ENCODE measurements at regions not wholly inside any gene's neighbourhood (a gene's known extent, or its start where the extent isn't known, plus 50 kb on each side); places are given as distances from the start of the nearest gene placed in this dataset.

DNA sequence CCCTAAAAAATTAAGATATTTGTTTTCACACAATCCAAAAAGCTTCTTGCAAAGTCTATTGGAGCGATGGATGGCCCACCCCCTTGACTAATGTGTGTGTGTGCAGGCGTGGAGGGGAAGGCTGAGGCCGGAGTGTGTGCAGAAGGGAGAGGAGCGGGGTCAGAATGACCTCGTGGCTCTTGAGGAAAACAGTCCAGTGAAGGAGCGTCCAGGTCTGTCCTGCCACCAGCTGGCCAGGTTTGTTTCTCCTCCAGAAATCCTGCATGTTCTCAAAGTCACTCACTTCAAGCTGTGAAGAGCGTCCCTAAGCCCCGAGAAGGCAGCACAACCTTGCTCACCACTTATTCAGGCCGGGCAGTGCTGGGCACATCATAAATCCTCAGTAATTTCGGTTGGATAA is 69.5 kb upstream of the SSX2IP start:
- DNase-seq, result no peak

DNA sequence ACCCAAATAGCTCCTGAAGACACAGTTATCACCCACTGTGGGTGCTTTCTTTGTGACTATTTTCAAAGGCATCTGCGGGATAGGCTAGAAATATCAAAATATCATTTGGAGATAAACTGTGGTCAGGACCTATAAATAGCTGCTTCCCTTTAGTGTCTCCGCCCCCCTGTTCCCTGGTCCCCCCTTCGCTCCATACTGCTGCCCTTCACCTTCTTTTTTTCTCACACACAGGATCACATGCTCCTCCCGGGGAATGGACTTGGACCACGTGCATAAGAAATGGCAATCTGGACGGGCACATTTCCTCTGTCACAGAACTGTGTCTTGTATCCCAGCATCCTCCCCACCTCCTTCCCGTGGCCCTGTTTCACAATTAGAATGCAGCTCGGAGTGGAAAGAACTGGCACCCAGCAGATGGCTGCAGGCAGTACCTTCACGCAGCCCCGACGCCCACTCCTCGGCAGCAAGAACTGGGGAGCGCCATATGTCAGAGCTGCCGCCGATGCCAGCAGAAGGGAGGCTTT is 68.8 kb upstream of the SSX2IP start:
- DNase-seq, result peak in 1 of 2 donors; percentile 26

DNA sequence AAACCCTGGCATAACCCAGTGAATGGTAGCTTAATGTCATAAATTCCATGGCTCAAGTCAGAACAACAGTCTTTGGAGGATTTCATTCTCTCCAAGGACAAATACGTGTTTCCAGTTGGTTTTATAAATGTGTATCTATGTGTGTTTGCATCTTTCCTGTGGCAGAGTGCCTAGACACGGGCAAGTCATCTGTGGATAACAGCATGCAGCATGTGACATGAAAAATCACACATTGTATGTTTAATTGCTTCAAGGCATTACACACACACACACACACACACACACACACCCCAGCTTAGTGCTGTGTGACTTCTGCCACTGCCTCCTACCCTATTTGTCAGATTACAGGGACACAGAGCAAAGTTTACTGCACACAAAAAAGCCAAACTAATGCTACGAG is 68.2 kb upstream of the SSX2IP start:
- DNase-seq, result no peak

DNA sequence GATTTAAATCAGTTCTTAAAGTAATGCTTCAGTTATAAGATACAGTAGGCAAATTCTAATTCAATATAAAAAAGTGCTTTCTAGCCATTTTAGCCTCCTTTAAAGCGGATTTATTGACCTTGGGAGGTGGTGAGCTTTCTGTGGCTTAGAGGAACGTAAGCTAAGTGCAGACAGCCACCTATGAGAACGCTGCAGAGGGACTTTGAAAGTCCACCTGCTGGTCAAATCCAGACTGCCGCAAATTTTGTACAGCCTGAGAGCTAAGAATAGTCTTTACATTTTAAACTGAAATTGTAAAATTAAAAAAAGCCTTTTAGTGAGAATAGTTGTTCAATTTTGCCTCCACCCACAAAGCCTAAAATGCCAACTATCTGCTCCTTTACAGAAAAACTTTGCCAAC is 67.0 kb upstream of the SSX2IP start:
- no peak for DNase-seq

DNA sequence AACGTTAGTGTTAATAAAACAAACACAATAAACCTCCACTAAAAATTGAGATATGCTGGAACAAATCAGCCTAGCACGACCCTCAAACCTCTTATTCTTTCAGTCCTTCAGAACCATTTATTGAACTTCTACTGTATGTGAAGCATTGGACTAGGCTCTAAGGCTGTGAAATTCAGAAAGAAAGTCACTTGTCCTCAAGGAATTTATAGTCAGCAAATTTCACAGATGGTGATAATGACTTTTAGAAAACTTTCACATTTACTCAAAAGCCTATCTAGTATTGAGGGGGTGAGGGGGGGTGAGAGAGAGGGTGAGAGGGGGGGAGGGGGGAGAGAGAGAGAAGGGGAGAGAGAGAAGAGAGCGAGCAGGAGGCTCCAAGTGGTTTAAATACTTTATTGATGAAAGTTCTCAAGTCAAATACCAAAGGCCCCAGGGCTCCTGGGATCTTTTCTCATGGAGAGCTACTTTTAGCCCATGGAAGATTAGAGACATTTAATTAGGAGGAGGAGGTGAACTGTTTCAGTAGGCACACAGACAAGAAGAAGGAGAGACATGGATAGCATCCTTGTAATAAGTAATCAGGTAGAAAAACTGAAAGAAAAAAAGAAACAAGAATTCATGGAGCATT is 66.3 kb upstream of the SSX2IP start:
- DNase-seq, result no peak

DNA sequence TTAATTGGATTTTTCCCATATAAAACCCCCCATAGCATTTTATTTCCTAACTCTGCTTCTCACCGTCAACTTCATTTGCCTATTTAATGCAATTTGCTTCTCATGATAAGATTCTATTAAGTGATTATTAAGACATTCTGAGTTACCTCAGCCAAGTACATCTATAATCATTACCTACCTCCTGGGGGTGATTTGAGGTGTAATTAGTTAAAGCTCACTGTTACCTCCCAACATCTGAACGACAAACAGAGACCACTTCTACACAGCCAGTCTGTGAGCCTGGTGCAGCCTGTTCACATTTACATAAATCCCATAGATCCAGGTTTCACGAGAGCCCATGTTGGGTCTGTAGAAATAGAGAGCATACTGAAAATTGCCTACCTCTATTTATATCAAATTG is 65.7 kb upstream of the SSX2IP start:
- no peak for DNase-seq

DNA sequence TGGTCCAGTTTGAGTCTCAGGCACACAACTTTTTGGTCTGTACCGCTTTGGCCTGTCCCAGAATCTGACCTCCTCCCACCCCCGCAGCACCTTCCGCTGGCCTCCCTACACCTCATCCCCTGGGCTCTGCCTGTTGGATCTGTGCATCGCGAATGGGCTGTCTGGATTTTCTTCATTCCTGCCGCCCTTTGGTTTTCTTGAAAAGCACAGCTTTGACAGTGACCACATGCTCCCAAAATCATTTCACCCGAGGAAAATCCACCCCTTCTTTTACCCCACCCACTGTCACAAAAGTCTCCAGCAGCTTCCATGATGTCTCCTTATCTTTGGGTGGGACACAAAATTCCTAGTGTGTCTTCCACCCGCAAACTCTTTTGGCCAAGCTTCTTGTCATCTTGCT is 65.0 kb upstream of the SSX2IP start:
- DNase-seq, result no peak

DNA sequence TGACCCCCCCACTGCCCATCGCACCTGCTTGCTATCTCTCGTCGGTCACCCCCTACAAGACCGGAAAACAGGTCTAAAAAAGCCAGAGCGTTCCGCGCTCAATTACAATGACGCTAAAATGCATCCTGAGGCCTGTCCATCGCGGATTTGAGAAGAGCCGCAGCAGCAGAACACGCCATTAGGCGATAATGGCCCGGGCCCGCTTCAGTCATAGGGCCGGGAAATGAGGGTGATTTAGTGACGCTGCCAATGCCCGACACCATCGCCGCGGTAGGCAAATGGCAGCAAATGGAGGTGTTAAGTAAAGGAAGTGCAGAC is 64.1 kb upstream of the SSX2IP start:
- no peak for DNase-seq

DNA sequence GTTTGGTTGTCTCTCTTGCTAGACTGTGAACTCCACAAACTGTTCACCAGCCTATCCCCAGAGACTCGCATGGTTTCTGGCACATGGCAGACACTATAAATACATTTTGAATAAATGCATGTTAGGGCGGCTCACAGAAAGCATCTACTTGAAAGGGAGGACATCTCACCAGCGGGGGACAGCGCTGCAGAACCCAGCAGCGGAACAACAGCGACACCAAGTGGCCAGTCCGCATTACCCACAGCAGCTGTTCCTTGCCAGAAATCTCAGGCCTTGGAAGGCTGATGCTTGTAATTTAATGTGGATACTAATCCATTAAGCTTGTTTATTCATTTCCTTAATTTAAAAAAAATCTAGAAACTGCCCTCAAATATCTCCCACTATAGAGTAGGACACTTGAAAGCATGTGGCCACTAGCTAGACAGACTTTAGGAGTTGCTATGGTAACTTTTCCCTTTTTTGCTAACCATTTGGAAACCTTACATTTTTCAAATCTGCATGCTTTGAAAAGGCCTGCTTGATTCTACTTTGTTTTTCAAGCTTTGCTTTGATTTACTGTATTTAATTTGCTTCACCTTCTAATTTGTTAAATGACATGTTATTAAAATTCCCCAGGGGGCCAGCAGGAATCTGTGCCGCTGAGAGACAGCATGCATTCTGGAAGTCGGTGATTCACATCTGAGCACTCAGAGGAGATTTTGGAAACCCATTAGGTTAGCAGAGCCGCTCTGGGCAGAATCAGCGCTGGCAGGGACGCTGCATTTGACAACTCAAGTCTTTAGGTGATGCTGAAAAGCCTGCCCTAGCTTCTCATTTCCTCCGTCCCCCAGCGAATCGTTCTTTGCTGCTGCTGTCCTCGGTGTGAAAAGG is 63.5 kb upstream of the SSX2IP start:
- peak; percentile 81 to 82 for DNase-seq

DNA sequence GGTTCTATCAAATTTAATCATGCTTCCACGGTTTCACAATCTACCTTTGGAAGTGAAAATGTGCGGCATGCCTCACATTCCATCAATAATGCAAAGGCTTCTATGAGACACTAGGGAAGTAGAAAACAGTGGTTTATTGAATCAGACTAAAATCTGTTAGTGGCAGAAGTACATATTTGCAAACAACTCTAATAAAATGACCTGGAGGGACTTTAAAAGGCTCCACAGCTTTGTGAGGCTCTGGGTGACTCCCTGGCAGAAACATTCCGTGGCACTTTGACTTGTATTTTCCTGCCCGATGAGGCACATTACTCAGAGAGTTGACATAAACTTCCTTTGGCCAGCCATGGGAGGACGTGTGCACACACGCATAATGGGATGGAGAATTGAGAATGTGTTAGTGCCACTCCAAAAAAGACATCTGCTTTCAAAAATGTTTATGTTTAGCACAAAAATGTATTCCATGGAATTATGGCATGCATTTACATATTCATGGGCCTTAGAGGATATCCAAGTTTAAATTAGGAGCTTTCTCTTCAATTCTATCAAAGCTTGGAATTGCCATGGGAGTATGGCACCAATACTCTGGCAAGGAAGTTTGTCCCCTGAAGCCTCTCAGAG is 60.0 kb upstream of the SSX2IP start:
- no peak for DNase-seq

DNA sequence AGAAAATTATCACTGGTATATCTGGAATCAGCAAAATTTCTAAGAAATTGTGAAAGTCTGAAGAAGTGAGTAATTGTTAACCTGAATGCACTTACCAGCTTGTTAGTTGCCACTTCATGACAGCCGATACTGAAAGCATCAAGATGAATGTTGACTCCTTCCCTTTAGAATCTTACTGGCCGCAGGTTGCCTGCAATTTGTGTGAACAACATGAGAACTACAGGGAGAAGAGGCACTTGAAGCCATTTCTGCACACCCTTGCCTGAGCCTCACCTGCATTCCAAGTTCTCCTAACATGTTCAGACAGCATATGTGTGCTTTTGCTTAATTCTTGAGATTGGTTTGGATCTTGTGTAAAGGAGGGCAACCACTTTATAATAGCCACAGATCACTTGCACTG is 59.2 kb upstream of the SSX2IP start:
- no peak for DNase-seq

DNA sequence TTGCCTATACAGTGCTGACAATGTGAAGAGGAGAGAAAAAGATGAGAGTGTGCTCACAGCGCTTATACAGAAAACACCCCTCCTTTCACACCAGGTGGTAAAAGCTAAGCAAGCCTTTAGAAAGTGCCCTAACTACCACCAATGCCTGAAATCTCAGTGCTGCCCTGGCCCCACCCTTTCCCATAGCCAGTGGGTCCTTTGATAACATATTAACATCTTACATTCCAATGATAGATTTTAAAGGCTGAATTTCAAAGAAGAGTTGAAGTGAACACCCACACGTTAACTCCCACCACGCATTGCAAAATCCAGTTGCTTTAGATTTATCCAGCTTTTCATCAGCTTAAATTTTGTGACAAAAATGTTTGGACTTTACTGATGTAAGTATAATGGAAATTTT is 58.1 kb upstream of the SSX2IP start:
- DNase-seq, result no peak

DNA sequence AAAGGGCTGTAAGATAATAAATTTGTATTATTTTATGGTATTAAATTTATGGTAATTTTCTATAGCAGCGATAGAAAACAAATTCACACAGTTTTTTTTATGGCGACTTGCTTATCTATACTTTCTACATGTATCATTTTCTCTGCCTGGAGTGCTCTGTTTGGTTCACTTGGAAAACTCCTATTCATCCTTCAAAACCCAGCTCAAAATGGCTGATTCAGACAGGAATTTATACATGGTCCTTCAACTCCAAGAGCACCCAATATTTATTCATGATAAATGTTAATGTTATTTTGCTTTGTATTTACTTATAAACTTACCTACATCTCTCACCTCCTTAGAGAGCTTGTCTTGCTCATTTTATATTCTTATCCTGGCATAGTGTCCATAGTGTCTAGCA is 55.6 kb upstream of the SSX2IP start:
- DNase-seq, result no peak

DNA sequence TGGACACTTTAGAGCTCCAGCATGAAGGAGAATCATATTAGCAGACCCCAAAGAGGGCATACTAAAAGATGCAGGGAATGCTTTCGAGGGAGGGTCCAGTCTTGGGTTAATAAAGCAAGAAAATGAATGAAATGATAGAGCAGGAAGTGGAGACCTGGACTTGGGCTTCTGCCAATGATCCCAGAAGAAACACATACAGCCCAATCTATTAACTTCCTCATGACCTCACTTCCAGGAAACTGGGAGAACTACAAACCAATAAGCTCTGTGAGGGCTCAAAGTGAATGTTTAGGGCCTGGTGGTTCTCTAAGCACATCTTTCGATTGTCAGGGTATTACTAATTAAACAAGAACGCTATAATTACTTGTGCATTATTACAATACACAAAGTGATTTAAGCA is 53.6 kb upstream of the SSX2IP start:
- DNase-seq, result no peak

DNA sequence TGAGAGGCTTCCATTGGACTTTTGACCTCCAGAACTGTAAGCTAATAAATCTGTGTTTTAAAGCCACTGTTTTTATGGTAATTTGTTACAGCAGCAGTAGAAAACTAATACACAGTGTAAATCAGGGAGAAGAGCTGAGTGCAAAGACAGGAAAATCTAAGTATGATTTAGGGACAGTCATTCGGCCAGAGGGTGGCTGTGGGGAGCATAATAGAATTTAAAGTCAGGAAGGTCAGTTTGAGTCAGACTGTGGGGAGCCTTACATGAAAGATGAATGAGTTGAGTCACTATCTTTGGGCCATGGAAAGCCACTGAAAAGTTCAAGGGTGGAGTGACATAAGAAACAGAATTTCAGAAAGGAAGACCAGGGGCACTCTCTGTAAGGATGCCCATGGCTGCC is 52.4 kb upstream of the SSX2IP start:
- no peak for DNase-seq

DNA sequence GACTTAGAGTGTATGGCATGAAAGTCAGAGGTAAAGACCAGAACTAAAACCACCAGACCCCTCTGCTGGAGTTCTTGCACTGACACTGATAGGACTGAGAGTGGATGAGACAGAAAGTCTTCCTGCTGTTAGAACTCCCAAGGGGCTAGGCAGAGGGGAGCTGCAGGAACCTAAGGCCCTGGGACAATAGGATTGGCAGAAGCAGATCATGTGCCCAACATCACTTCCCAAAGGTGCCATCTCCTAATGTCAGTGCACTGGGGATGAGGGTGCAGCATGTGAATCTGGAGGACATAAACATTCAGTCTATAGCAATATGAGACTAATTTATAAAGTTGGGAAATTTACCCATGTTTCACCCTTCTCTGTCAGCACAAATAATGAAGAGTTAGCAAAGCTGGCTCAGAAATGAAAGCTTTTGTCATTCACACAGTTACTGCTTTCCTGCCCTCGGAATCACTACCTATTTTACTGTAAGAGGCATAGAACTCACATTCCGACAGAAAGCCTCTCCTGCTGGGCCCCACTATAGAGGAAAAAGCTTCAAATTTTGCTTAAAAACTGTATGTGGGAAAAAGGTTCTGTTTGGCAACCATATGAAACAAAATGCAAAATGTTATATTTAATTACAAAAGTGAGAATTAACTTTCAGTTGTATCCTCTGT is 49.9 kb upstream of the SSX2IP start:
- DNase-seq, result no peak

Measured in stimulated activated CD4-positive, alpha-beta T cell treated with anti-CD3 and anti-CD28 coated beads, Interleukin-2, amount 100 ng/mL, for 24 hours (primary cell).